ENCODE measurements at regions not wholly inside any gene's neighbourhood (a gene's known extent, or its start where the extent isn't known, plus 50 kb on each side); places are given as distances from the start of the nearest gene placed in this dataset.

DNA sequence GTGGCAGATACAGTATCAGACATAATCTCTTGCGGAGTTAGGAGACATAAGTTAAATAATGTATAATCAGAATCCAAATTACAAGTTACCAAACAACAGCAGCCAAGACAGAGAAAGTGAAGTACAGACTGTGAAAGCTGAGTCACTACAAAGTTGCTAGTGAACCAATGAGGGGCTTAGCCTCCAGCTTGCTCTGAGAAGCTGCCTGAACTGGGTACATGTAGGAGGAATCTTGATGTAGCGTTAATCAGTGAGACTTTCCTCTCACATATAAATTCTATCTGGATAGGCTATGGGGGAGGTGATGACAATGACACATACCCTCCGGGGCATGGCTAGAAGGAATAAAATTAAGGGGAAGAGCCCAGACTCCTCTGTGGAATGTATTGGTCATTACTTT lies 1234.3 kb upstream of the DDX18 start:
- Histone ChIP-seq H3K27ac (no peak overlapping the region), H3K9ac (ENCODE audit: insufficient read length) (no peak overlapping the region), H3K36me3 (ENCODE audit: insufficient read depth, low read length) (no peaks in the 10 kb centered on the region), H3K9me3 (ENCODE audit: low read depth, low read length) (no peaks in the 10 kb centered on the region), H3K4me3 (no peak overlapping the region)
- no peak for TF ChIP-seq EZH2 (IDR thresholded peaks at IDR 0.05)
- no peak for TF ChIP-seq POLR2AphosphoS5 (IDR thresholded peaks at IDR 0.05; ENCODE audit: borderline replicate concordance, low read depth, low read length)
- no peak for TF ChIP-seq FOXP2 (optimal IDR thresholded peaks at IDR 0.05; ENCODE audit: control extremely low read depth, extremely low read length, insufficient read depth)
- DNase-seq (ENCODE audit: low read depth, low spot score): no peak

DNA sequence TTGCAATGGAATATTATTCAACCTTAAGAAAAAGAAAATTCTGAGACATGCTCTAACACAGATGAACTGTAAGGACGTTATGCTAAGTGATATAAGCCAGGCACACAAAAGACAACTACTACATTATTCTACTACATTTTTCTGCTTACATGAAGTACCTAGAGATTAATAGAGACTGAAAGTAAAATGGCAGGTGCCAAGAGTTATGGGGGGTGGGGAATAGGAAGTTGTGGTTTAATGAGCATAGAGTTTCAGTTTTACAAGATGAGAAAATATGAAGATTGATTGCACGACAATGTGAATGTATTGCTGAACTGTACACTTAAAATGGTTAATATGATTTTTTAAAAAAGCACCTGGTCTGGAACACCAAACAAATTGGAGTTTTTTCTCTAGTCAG lies 1231.6 kb upstream of the DDX18 start:
- Histone ChIP-seq H3K9ac (ENCODE audit: insufficient read length) (no peak overlapping the region), H3K27ac (no peak overlapping the region), H3K36me3 (ENCODE audit: insufficient read depth, low read length) (no peaks in the 10 kb centered on the region), H3K4me3 (no peak overlapping the region), H3K9me3 (ENCODE audit: low read depth, low read length) (no peaks in the 10 kb centered on the region)
- no peak for TF ChIP-seq POLR2AphosphoS5 (IDR thresholded peaks at IDR 0.05; ENCODE audit: borderline replicate concordance, low read depth, low read length)
- no peak for TF ChIP-seq EZH2 (IDR thresholded peaks at IDR 0.05)
- TF ChIP-seq FOXP2 (optimal IDR thresholded peaks at IDR 0.05; ENCODE audit: control extremely low read depth, extremely low read length, insufficient read depth): no peak
- DNase-seq (ENCODE audit: low read depth, low spot score): no peak

DNA sequence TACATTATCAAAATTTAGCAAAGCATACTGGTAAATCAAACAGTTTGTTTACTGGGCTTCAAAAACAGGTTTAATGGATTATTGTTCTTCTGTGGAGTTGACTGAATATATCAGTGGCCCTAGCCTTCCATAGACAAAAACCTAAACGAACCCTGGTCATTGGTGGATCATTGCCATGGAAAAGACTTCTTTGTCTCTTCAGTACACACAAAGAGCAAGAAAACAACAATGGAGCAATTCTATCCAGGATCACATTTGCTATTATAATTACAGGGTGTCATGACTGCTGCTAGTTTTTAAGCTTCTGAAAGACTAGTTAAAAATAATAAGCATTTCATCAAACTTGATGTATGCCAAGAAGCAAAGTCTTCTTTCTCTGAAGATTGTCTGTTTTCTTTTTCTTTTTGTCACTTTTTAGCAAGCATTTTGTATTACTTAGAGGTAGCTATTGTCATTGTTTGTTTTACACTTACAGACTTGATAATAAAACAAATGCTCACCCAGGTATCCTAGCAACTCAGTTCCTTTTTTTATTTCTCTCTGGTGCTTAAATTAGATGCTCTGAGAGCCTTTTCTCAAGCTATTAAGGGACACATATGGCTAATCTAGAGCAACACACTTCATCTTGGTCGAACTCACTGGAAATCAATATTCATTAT lies 1228.7 kb upstream of the DDX18 start:
- H3K27ac ChIP-seq: no peak overlapping the region
- no peak for DNase-seq (ENCODE audit: low read depth, low spot score)
- TF ChIP-seq POLR2AphosphoS5 (IDR thresholded peaks at IDR 0.05; ENCODE audit: borderline replicate concordance, low read depth, low read length) (no peak), FOXP2 (optimal IDR thresholded peaks at IDR 0.05; ENCODE audit: control extremely low read depth, extremely low read length, insufficient read depth) (no peak), EZH2 (IDR thresholded peaks at IDR 0.05) (no peak)
- no peaks in the 10 kb centered on the region for H3K36me3 ChIP-seq (ENCODE audit: insufficient read depth, low read length)
- H3K4me3 ChIP-seq: no peak overlapping the region
- no peaks in the 10 kb centered on the region for H3K9me3 ChIP-seq (ENCODE audit: low read depth, low read length)
- H3K9ac ChIP-seq (ENCODE audit: insufficient read length): no peak overlapping the region

DNA sequence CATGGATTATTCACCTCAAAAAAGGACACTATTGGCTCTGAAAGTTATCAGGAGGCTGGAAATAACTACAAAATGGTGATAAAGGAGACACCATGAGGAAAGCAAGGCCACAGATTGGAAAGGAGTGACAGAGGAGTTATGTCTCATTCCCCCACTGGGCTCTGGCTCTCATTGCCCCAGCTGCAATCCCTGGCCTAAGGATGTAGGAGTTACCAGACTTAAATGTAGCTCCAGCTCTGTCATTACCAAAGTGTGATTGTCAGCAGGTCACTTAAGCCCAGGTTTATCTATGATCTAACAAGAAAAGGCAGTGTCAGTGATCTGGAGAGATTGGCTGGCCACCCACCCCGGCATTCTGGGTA lies 1228.2 kb upstream of the DDX18 start:
- H3K9me3 ChIP-seq (ENCODE audit: low read depth, low read length): no peaks in the 10 kb centered on the region
- no peak for DNase-seq (ENCODE audit: low read depth, low spot score)
- TF ChIP-seq FOXP2 (optimal IDR thresholded peaks at IDR 0.05; ENCODE audit: control extremely low read depth, extremely low read length, insufficient read depth) (no peak), EZH2 (IDR thresholded peaks at IDR 0.05) (no peak), POLR2AphosphoS5 (IDR thresholded peaks at IDR 0.05; ENCODE audit: borderline replicate concordance, low read depth, low read length) (no peak)
- no peak overlapping the region for H3K4me3 ChIP-seq
- H3K9ac ChIP-seq (ENCODE audit: insufficient read length): no peak overlapping the region
- H3K36me3 ChIP-seq (ENCODE audit: insufficient read depth, low read length): no peaks in the 10 kb centered on the region
- no peak overlapping the region for H3K27ac ChIP-seq

All from SK-N-MC (cell line).